ENCODE measurements at regions not wholly inside any gene's neighbourhood (a gene's known extent, or its start where the extent isn't known, plus 50 kb on each side); places are given as distances from the start of the nearest gene placed in this dataset.
"Not testable (repeated sequence)": the region's sequence is repeated elsewhere in the genome, so short reads cannot be mapped to it uniquely, and the experiment has no call there.

GRCh38 chr9:22658484-22658883 is 211.9 kb downstream of the DMRTA1 start:
- TF ChIP-seq, protein P1, sequence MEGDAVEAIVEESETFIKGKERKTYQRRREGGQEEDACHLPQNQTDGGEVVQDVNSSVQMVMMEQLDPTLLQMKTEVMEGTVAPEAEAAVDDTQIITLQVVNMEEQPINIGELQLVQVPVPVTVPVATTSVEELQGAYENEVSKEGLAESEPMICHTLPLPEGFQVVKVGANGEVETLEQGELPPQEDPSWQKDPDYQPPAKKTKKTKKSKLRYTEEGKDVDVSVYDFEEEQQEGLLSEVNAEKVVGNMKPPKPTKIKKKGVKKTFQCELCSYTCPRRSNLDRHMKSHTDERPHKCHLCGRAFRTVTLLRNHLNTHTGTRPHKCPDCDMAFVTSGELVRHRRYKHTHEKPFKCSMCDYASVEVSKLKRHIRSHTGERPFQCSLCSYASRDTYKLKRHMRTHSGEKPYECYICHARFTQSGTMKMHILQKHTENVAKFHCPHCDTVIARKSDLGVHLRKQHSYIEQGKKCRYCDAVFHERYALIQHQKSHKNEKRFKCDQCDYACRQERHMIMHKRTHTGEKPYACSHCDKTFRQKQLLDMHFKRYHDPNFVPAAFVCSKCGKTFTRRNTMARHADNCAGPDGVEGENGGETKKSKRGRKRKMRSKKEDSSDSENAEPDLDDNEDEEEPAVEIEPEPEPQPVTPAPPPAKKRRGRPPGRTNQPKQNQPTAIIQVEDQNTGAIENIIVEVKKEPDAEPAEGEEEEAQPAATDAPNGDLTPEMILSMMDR (IDR thresholded peaks at IDR 0.05), result not testable (repeated sequence)
- TF ChIP-seq ZFX (IDR thresholded peaks at IDR 0.05; ENCODE audit: borderline replicate concordance), result not testable (repeated sequence)
